Osteocyte (in vitro differentiated cells): ENCODE measurements at regions not wholly inside any gene's neighbourhood (a gene's known extent, or its start where the extent isn't known, plus 50 kb on each side); places are given as distances from the start of the nearest gene placed in this dataset.
A peak's percentile ranks its signal among the peaks of the same experiment; 100 is the strongest.
"Not testable (repeated sequence)": the region's sequence is repeated elsewhere in the genome, so short reads cannot be mapped to it uniquely, and the experiment has no call there.

Source experiments
- DNase-seq: peaks from one replicate; pipeline ENCODE4 v3.0.0; 2021; ENCODE audit warnings: mixed read lengths; ENCODE audit not compliant: unreplicated experiment; ENCODE audit errors: extremely low spot score
- H3K27ac Mint-ChIP-seq: one replicate; pipeline ENCODE4 v1.8.0; 2021; ENCODE audit warnings: mild to moderate bottlenecking, mixed read lengths; ENCODE audit not compliant: unreplicated experiment
- H3K27me3 Mint-ChIP-seq: one replicate; pipeline ENCODE4 v1.8.0; 2021; ENCODE audit warnings: mixed read lengths; ENCODE audit not compliant: unreplicated experiment
- H3K36me3 Mint-ChIP-seq: one replicate; pipeline ENCODE4 v1.8.0; 2021; ENCODE audit warnings: mixed read lengths; ENCODE audit not compliant: unreplicated experiment
- H3K4me1 Mint-ChIP-seq: one replicate; pipeline ENCODE4 v1.8.0; 2021; ENCODE audit warnings: mixed read lengths; ENCODE audit not compliant: unreplicated experiment
- H3K4me3 Mint-ChIP-seq: one replicate; pipeline ENCODE4 v1.8.0; 2021; ENCODE audit warnings: mild to moderate bottlenecking, moderate library complexity, mixed read lengths; ENCODE audit not compliant: unreplicated experiment
- H3K9me3 Mint-ChIP-seq: one replicate; pipeline ENCODE4 v1.8.0; 2021; ENCODE audit warnings: mixed read lengths; ENCODE audit not compliant: unreplicated experiment
- CTCF ChIP-seq: fragments of 200-600 bp; sonication (generic); IDR thresholded peaks from 2 replicates; pipeline ENCODE4 v1.5.0; 2021; ENCODE audit warnings: antibody characterized with exemption, mild to moderate bottlenecking, moderate library complexity

- peaks cover 37% of the 10 kb centered on the region for H3K4me1 Mint-ChIP-seq
- DNase-seq: no peak
Measured at GRCh38 chr4:187128222-187128621, 404.6 kb upstream of the FAT1 start.

GRCh38 chr4:187128976-187129375 lies 405.3 kb upstream of the FAT1 start:
- Mint-ChIP-seq H3K4me1 (peaks cover 37% of the 10 kb centered on the region), H3K27ac (peak overlapping the region; percentile 83), H3K27me3 (no peaks in the 10 kb centered on the region), H3K36me3 (no peaks in the 10 kb centered on the region), H3K9me3 (no peaks in the 10 kb centered on the region), H3K4me3 (peak overlapping the region; percentile 35)
- no peak for DNase-seq
- no peak for TF ChIP-seq CTCF

More at GRCh38 chr4:187128222-187128621, 404.6 kb upstream of the FAT1 start:
- no peaks in the 10 kb centered on the region for H3K36me3 Mint-ChIP-seq
- H3K9me3 Mint-ChIP-seq: no peaks in the 10 kb centered on the region
- H3K27me3 Mint-ChIP-seq: no peaks in the 10 kb centered on the region
- TF ChIP-seq CTCF: no peak
- peak overlapping the region; percentile 2 for H3K4me3 Mint-ChIP-seq
- H3K27ac Mint-ChIP-seq: peak overlapping the region; percentile 83

- H3K9me3 Mint-ChIP-seq, H3K27ac Mint-ChIP-seq, H3K4me3 Mint-ChIP-seq, H3K36me3 Mint-ChIP-seq, H3K27me3 Mint-ChIP-seq, DNase-seq: not testable (repeated sequence)
- peaks cover 28% of the 10 kb centered on the region for H3K4me1 Mint-ChIP-seq
Measured at GRCh38 chr4:187131826-187132225, 408.2 kb upstream of the FAT1 start.

- TF ChIP-seq CTCF: no peak
- Mint-ChIP-seq H3K36me3 (no peaks in the 10 kb centered on the region), H3K9me3 (no peaks in the 10 kb centered on the region), H3K27ac (no peak overlapping the region), H3K27me3 (no peaks in the 10 kb centered on the region), H3K4me3 (no peak overlapping the region), H3K4me1 (peaks cover 4% of the 10 kb centered on the region)
- no peak for DNase-seq
Measured at GRCh38 chr4:187135878-187136277, 412.2 kb upstream of the FAT1 start.

- H3K4me1 Mint-ChIP-seq: peaks cover 1% of the 10 kb centered on the region
- DNase-seq: no peak
- TF ChIP-seq CTCF: no peak
- H3K4me3 Mint-ChIP-seq: no peak overlapping the region
- H3K36me3 Mint-ChIP-seq: no peaks in the 10 kb centered on the region
- no peaks in the 10 kb centered on the region for H3K27me3 Mint-ChIP-seq
- H3K27ac Mint-ChIP-seq: no peak overlapping the region
- no peaks in the 10 kb centered on the region for H3K9me3 Mint-ChIP-seq
Measured at GRCh38 chr4:187139141-187139540, 415.5 kb upstream of the FAT1 start.

GRCh38 chr4:187141101-187141500 lies 417.4 kb upstream of the FAT1 start:
- Mint-ChIP-seq H3K27ac (no peak overlapping the region), H3K9me3 (no peaks in the 10 kb centered on the region), H3K36me3 (no peaks in the 10 kb centered on the region), H3K27me3 (no peaks in the 10 kb centered on the region), H3K4me1 (peaks cover 1% of the 10 kb centered on the region), H3K4me3 (no peak overlapping the region)
- no peak for DNase-seq
- no peak for TF ChIP-seq CTCF
